ENCODE measurements at regions not wholly inside any gene's neighbourhood (a gene's known extent, or its start where the extent isn't known, plus 50 kb on each side); places are given as distances from the start of the nearest gene placed in this dataset.
A peak's percentile ranks its signal among the peaks of the same experiment; 100 is the strongest.
"Not testable (repeated sequence)": the region's sequence is repeated elsewhere in the genome, so short reads cannot be mapped to it uniquely, and the experiment has no call there.

GRCh38 chr1:166409253-166410082 is 242.7 kb upstream of the FAM78B start:
- not testable (repeated sequence) for H3K4me3 Mint-ChIP-seq, DNase-seq, H3K4me1 Mint-ChIP-seq, ATAC-seq, H3K27ac Mint-ChIP-seq
- peaks cover 17 to 51% of the 10 kb centered on the region in 2 donors for H3K9me3 Mint-ChIP-seq
- peaks cover 18% of the 10 kb centered on the region for H3K27me3 Mint-ChIP-seq

- DNase-seq, result no peak
- Mint-ChIP-seq H3K27me3 (peaks cover 18% of the 10 kb centered on the region), H3K9me3 (peaks cover 17 to 51% of the 10 kb centered on the region in 2 donors), H3K4me1 (no peaks in the 10 kb centered on the region), H3K27ac (no peak overlapping the region), H3K4me3 (no peak overlapping the region)
- ATAC-seq, result no peak
Measured at GRCh38 chr1:166410083-166410385, 243.2 kb upstream of the FAM78B start.

DNA sequence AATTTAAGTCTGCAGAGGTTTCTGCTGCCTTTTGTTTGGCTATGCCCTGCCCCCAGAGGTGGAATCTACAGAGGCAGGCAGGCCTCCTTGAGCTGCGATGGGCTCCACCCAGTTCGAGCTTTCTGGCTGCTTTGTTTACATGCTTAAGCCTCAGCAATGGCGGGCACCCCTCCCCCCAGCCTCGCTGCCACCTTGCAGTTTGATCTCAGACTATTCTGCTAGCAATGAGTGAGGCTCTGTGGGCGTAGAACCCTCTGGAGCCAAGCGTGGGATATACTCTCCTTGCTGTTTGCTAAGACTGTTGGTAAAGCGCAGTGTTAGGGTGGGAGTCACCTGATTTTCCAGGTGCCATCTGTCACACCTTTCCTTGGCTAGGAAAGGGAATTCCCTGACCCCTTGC is 250.0 kb upstream of the FAM78B start:
- DNase-seq, H3K27ac Mint-ChIP-seq, H3K4me3 Mint-ChIP-seq, ATAC-seq, H3K9me3 Mint-ChIP-seq, H3K4me1 Mint-ChIP-seq: not testable (repeated sequence)
- H3K27me3 Mint-ChIP-seq, result peaks cover 29% of the 10 kb centered on the region

- H3K27ac Mint-ChIP-seq, result no peak overlapping the region
- DNase-seq, result no peak
- no peak for ATAC-seq
- H3K9me3 Mint-ChIP-seq, result peaks cover 5 to 7% of the 10 kb centered on the region in 2 donors
- H3K27me3 Mint-ChIP-seq, result peaks cover 29% of the 10 kb centered on the region
- H3K4me1 Mint-ChIP-seq, result no peaks in the 10 kb centered on the region
- H3K4me3 Mint-ChIP-seq, result no peak overlapping the region
Measured at GRCh38 chr1:166418344-166418933, 251.6 kb upstream of the FAM78B start.

DNA sequence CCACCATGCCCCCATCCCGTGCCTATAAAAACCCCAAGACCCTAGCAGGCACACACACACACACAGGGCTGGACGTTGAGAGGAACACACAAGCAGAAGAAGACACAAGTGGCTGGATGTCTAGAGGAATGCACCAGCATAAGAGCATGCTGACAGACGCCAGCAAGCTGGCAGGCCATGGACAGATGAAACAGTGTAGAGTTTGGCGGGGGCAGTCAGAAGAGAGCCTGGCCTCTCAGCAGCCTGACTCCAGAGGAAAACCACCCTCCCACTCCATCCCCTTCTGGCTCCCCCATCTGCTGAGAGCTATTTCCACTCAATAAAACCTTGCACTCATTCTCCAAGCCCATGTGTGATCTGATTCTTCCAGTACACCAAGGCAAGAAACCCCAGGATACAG is 255.8 kb upstream of the FAM78B start:
- H3K4me3 Mint-ChIP-seq, result not testable (repeated sequence)

GRCh38 chr1:166432655-166433054 is 265.9 kb upstream of the FAM78B start:
- DNase-seq (no peak), ATAC-seq (no peak)
- Mint-ChIP-seq H3K9me3 (peaks cover 0 to 3% of the 10 kb centered on the region in 2 donors), H3K4me1 (no peaks in the 10 kb centered on the region), H3K4me3 (no peak overlapping the region), H3K27ac (no peak overlapping the region), H3K27me3 (peaks cover 16% of the 10 kb centered on the region)

More for the DNA sequence above, 255.8 kb upstream of the FAM78B start:
- H3K9me3 Mint-ChIP-seq, H3K4me1 Mint-ChIP-seq, DNase-seq, ATAC-seq, H3K27ac Mint-ChIP-seq: not testable (repeated sequence)
- H3K27me3 Mint-ChIP-seq, result peaks cover 28% of the 10 kb centered on the region

DNA sequence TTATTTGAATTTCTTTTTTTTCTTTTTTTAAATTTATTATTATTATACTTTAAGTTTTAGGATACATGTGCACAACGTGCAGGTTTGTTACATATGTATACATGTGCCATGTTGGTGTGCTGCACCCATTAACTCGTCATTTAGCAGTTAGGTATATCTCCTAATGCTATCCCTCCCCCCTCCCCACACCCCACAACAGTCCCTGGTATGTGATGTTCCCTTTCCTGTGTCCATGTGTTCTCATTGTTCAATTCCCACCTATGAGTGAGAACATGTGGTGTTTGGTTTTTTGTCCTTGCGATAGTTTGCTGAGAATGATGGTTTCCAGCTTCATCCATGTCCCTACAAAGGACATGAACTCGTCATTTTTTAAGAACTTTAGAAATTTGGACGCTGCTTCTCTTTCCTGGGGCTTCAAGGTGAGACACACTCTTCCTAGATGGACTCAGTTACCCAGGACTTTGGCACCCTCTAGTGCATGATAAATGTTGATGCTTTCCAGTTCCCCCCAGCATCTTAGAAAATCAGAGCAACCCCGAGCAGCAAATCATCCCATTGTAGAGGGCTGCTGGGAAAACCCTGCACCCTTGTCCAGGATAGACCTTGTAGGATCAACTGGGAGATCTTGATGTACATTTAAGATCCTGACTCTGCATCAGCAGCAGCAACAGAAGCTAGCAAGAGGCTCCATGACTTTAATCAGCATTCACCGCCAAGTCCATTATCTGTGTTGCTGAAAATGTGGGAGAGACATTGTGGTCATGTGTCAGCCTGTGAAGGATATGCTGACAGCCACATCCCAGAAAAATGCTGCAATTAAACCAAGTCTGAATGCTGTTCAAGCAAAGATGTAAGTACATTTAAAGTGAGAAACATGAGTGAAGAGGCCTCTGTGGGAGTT is 266.9 kb upstream of the FAM78B start:
- not testable (repeated sequence) for H3K27ac Mint-ChIP-seq, H3K4me1 Mint-ChIP-seq, ATAC-seq, H3K4me3 Mint-ChIP-seq, H3K9me3 Mint-ChIP-seq, DNase-seq
- H3K27me3 Mint-ChIP-seq, result peaks cover 16% of the 10 kb centered on the region

DNA sequence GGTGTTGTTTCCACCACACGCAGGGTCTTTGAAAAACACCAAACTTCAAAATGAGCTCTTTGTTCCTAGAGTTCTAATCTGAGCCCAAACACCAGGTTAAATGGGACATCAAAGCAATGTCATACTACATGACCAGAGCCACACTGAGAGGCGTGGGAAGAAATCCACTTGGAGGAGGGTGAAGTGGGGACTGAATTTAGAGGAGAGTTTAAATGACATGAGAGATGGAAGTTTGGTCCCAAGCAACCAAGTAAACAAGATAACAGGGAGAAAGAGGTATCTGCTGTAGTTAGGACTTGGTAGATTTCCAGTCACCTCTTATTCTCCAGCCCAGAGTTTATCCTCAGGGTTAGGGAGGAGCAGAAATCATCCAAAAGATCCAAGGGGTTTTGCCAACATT is 290.9 kb upstream of the FAM78B start:
- no peak overlapping the region for H3K4me3 Mint-ChIP-seq
- H3K4me1 Mint-ChIP-seq, result no peaks in the 10 kb centered on the region
- DNase-seq (no peak), ATAC-seq (no peak)
- H3K9me3 Mint-ChIP-seq, result peaks cover 0 to 5% of the 10 kb centered on the region in 2 donors
- H3K27me3 Mint-ChIP-seq, result no peaks in the 10 kb centered on the region
- no peak overlapping the region for H3K27ac Mint-ChIP-seq

DNA sequence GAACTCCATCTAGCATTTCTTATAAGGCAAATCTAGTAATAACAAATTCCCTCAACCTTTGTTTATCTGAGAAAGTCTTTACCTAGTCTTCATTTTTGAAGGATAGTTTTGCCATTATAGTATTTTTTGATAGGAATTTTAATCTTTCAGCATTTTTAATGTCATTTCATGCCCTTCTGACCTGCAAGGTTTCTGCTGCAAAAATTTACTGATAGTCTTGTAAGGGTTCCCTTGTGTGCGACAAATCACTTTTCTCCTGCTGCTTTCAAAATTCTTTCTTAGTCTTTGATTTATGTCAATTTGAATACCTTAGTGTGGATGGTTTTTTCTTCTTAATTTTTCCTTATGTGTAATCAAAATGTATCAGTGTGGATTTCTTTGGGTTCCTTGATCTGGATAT is 297.5 kb upstream of the FAM78B start:
- DNase-seq, result no peak

GRCh38 chr1:166470014-166470413 is 303.2 kb upstream of the FAM78B start:
- DNase-seq (no peak), ATAC-seq (no peak)
- Mint-ChIP-seq H3K9me3 (peaks cover 5 to 6% of the 10 kb centered on the region in 2 donors), H3K27ac (no peak overlapping the region), H3K4me3 (no peak overlapping the region), H3K4me1 (no peaks in the 10 kb centered on the region), H3K27me3 (peaks cover 36% of the 10 kb centered on the region)

More for the DNA sequence above, 297.5 kb upstream of the FAM78B start:
- H3K9me3 Mint-ChIP-seq, result peaks cover 12 to 13% of the 10 kb centered on the region in 2 donors
- H3K4me1 Mint-ChIP-seq, result no peaks in the 10 kb centered on the region
- no peak overlapping the region for H3K4me3 Mint-ChIP-seq
- ATAC-seq, result no peak
- no peak overlapping the region for H3K27ac Mint-ChIP-seq
- H3K27me3 Mint-ChIP-seq, result peaks cover 20% of the 10 kb centered on the region

- H3K27me3 Mint-ChIP-seq, result peaks cover 36% of the 10 kb centered on the region
- no peak overlapping the region for H3K4me3 Mint-ChIP-seq
- no peak overlapping the region for H3K27ac Mint-ChIP-seq
- H3K4me1 Mint-ChIP-seq, result no peaks in the 10 kb centered on the region
- ATAC-seq (no peak), DNase-seq (no peak)
- H3K9me3 Mint-ChIP-seq, result peaks cover 1 to 2% of the 10 kb centered on the region in 2 donors
Measured at GRCh38 chr1:166470441-166470840, 303.6 kb upstream of the FAM78B start.

DNA sequence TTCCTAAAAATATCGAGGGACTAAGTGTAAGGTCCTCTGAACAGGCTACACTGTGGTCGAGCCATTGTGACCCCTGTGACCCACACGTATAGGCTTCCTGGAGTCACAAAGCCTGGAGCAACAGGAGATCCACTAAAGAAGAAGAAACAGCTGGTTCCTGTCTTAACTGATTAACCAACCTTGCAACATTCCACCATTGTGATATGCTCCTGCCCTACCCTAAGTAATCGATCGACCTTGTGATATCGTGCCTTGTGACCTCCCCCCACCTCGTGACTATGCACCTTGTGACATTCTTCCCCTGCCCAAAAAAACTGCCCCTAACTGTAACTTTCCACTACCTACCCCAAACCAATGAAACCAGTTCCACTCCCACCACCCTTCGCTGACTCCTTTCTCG is 304.6 kb upstream of the FAM78B start:
- Mint-ChIP-seq H3K27ac (no peak overlapping the region), H3K27me3 (peaks cover 36% of the 10 kb centered on the region), H3K4me1 (no peaks in the 10 kb centered on the region), H3K4me3 (no peak overlapping the region), H3K9me3 (no peaks in the 10 kb centered on the region)
- DNase-seq (no peak), ATAC-seq (no peak)

DNA sequence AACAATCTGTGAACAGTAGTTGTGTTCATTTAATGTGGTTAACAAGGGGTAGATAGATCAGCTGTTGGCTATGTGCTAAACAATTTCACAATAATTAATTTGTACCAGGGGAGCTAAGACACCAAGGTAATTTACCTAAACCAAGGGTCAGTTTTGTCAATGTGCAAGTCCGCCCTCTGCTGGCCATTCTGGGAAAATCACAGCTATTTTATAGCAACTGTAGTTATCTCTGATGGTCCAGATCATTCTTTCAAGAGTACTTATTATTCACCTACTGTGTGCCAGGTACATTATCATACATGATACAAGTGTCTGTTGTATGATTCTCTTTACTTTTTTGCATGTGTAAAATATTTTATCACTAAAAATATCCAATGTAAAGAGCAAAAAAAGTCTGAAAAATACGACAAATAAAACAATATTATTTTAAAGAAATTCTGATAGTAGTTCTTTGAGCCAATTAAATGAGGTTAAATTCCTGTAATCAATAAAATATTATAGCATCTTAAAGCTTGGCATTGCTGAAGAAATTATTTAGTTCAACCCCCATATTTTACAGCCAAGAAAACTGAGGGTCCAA is 312.3 kb upstream of the FAM78B start:
- DNase-seq (peak; percentile 36 to 37), ATAC-seq (peak; percentile 37)
- H3K4me1 Mint-ChIP-seq, result no peaks in the 10 kb centered on the region
- H3K4me3 Mint-ChIP-seq, result no peak overlapping the region
- H3K27ac Mint-ChIP-seq, result no peak overlapping the region
- H3K9me3 Mint-ChIP-seq, result no peaks in the 10 kb centered on the region
- H3K27me3 Mint-ChIP-seq, result no peaks in the 10 kb centered on the region

GRCh38 chr1:166484471-166484870 is 317.7 kb upstream of the FAM78B start:
- no peak for ATAC-seq
- Mint-ChIP-seq H3K4me1 (peaks cover 28% of the 10 kb centered on the region), H3K4me3 (no peak overlapping the region), H3K27ac (no peak overlapping the region), H3K27me3 (no peaks in the 10 kb centered on the region), H3K9me3 (no peaks in the 10 kb centered on the region)
- no peak for DNase-seq

GRCh38 chr1:166484871-166485270 is 318.1 kb upstream of the FAM78B start:
- Mint-ChIP-seq H3K9me3 (no peaks in the 10 kb centered on the region), H3K4me3 (no peak overlapping the region), H3K4me1 (peaks cover 28% of the 10 kb centered on the region), H3K27ac (no peak overlapping the region), H3K27me3 (no peaks in the 10 kb centered on the region)
- ATAC-seq, result no peak
- DNase-seq, result no peak

Measured in stimulated activated naive CD8-positive, alpha-beta T cell treated with anti-CD3 and anti-CD28 coated beads, Interleukin-15, amount 100 ng/mL, for 72 hours (primary cell).